ENCODE measurements at regions not wholly inside any gene's neighbourhood (a gene's known extent, or its start where the extent isn't known, plus 50 kb on each side); places are given as distances from the start of the nearest gene placed in this dataset.

DNA sequence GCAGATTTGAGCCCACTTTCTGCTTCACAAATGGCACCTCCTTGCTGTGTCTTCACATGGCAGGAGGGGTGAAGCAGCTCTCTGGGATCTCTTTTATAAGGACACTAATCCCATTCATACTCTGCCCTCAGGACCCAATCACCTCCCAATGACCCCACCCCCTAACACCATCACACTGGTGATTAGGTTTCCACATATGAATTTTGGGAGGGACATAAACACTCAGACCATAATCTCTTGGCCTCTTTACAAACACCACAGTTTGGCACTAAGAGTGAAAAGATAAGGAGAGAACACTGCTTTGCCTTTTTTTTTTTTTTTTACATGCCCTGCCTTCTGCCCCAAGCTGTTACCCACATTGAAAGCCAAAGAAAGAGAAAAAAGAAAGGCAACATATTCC is 166.2 kb upstream of the NFIA start:
- TF ChIP-seq, protein P1, sequence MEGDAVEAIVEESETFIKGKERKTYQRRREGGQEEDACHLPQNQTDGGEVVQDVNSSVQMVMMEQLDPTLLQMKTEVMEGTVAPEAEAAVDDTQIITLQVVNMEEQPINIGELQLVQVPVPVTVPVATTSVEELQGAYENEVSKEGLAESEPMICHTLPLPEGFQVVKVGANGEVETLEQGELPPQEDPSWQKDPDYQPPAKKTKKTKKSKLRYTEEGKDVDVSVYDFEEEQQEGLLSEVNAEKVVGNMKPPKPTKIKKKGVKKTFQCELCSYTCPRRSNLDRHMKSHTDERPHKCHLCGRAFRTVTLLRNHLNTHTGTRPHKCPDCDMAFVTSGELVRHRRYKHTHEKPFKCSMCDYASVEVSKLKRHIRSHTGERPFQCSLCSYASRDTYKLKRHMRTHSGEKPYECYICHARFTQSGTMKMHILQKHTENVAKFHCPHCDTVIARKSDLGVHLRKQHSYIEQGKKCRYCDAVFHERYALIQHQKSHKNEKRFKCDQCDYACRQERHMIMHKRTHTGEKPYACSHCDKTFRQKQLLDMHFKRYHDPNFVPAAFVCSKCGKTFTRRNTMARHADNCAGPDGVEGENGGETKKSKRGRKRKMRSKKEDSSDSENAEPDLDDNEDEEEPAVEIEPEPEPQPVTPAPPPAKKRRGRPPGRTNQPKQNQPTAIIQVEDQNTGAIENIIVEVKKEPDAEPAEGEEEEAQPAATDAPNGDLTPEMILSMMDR (conservative IDR thresholded peaks at IDR 0.05): no peak
- no peak for TF ChIP-seq EZH2 (IDR thresholded peaks at IDR 0.05; ENCODE audit: low read depth)
